GM10248 (cell line): ENCODE measurements at regions not wholly inside any gene's neighbourhood (a gene's known extent, or its start where the extent isn't known, plus 50 kb on each side); places are given as distances from the start of the nearest gene placed in this dataset.
"Not testable (repeated sequence)": the region's sequence is repeated elsewhere in the genome, so short reads cannot be mapped to it uniquely, and the experiment has no call there.

Experiments
- CTCF ChIA-PET: fragments of 300-600 bp; sonication (Branson Sonifier 250); formaldehyde crosslinking; extraction: SDS; loops from one replicate; lab custom pipeline; 2021; ENCODE audit warnings: antibody characterized with exemption; lab: Yijun Ruan, JAX
- POLR2A ChIA-PET: fragments of 350-650 bp; sonication (Branson Sonifier 250); formaldehyde crosslinking; extraction: SDS; loops from one replicate; lab custom pipeline; 2020; ENCODE audit warnings: antibody characterized with exemption; lab: Yijun Ruan, JAX
- DNase-seq: peaks from one replicate; pipeline ENCODE4 v3.0.0; 2012; ENCODE audit errors: extremely low spot score
- TF ChIP-seq, protein P1 (sequence below): IDR thresholded peaks from 2 replicates; pipeline ENCODE4 v1.5.1; 2012; ENCODE audit warnings: mild to moderate bottlenecking, low read depth; ENCODE audit errors: extremely low read depth, missing control alignments, control extremely low read depth

DNA sequence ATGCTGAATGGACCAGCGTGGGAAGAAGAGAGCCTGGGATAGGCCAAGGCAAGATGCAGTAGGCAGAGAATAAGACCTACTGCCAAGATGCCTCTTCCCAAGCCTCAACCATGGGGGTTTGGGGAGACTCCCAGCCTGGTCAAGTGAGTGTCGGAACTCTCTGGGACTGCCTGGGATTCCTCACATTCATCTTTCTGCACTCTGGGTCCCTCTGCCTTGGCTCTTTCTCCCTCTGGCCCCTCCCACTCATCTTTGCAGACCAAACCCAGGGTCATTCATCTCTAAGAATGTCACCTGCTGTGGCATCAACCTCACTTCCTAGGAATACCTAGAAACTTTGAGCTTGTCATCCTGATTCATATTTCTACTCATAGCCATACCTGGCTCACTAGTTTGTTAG lies 211.3 kb upstream of the HNRNPA3 start:
- DNase-seq, result no peak
- POLR2A ChIA-PET, result no interaction called here
- CTCF ChIA-PET, result interaction anchor here (0.9 to 1.8 kb wide), 4 partner anchors 15 to 163 kb away, joined by 3 read pairs; no protein-coding TSS in a partner anchor
- TF ChIP-seq, protein P1, sequence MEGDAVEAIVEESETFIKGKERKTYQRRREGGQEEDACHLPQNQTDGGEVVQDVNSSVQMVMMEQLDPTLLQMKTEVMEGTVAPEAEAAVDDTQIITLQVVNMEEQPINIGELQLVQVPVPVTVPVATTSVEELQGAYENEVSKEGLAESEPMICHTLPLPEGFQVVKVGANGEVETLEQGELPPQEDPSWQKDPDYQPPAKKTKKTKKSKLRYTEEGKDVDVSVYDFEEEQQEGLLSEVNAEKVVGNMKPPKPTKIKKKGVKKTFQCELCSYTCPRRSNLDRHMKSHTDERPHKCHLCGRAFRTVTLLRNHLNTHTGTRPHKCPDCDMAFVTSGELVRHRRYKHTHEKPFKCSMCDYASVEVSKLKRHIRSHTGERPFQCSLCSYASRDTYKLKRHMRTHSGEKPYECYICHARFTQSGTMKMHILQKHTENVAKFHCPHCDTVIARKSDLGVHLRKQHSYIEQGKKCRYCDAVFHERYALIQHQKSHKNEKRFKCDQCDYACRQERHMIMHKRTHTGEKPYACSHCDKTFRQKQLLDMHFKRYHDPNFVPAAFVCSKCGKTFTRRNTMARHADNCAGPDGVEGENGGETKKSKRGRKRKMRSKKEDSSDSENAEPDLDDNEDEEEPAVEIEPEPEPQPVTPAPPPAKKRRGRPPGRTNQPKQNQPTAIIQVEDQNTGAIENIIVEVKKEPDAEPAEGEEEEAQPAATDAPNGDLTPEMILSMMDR, result no peak

DNA sequence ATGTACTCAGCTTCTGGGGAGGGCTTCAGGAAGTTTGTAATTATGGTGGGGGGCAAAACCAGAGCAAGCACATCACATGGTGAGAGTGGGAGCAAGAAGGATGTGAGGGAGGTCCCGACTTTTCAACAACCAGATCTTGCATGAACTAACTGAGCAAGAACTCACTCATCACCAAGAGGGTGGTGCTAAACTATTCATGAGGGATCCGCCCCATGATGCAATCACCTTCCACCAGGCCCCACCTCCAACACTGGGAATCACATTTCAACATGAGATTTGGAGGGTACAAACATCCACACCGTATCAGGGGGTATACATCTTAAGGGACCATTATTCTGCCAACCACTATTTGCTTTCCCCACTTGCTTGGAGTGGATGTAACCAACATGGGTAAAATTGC lies 209.6 kb upstream of the HNRNPA3 start:
- DNase-seq, result no peak
- TF ChIP-seq, protein P1, result no peak
- ChIA-PET POLR2A (no interaction called here), CTCF (interaction anchor here (1.4 kb wide), 1 partner anchor 8 kb away, joined by 3 read pairs; no protein-coding TSS in a partner anchor)

- CTCF ChIA-PET, result interaction anchor here (2.5 kb wide), 1 partner anchor 18 kb away, joined by 8 read pairs; no protein-coding TSS in a partner anchor
- POLR2A ChIA-PET, result not testable (repeated sequence)
Observed at GRCh38 chr2:177007726-177008125, 204.9 kb upstream of the HNRNPA3 start.

DNA sequence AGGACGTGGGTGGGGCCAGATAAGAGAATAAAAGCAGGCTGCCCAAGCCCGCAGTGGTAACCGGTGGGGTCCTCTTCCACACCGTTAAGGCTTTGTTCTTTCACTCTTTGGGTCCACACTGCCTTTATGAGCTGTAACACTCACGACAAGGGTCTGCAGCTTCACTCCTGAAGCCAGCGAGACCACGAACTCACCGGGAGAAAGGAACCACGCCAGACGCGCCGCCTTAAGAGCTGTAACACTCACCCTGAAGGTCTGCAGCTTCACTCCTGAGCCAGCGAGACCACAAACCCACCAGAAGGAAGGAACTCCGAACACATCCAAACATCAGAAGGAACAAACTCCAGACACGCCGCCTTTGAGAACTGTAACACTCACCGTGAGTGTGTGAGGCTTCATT lies 203.9 kb upstream of the HNRNPA3 start:
- CTCF ChIA-PET, result interaction anchor here (1.0 to 2.5 kb wide), 2 partner anchors 17 to 28 kb away, joined by 3 to 8 read pairs; no protein-coding TSS in a partner anchor
- DNase-seq, POLR2A ChIA-PET: not testable (repeated sequence)

More at GRCh38 chr2:177007726-177008125, 204.9 kb upstream of the HNRNPA3 start:
- DNase-seq, result not testable (repeated sequence)

GRCh38 chr2:177010146-177010545 lies 202.4 kb upstream of the HNRNPA3 start:
- TF ChIP-seq, protein P1, result no peak
- DNase-seq, result no peak
- CTCF ChIA-PET, result interaction anchor here (1.1 to 2.5 kb wide), 2 partner anchors 9 to 15 kb away, joined by 3 to 8 read pairs; no protein-coding TSS in a partner anchor
- POLR2A ChIA-PET, result no interaction called here

DNA sequence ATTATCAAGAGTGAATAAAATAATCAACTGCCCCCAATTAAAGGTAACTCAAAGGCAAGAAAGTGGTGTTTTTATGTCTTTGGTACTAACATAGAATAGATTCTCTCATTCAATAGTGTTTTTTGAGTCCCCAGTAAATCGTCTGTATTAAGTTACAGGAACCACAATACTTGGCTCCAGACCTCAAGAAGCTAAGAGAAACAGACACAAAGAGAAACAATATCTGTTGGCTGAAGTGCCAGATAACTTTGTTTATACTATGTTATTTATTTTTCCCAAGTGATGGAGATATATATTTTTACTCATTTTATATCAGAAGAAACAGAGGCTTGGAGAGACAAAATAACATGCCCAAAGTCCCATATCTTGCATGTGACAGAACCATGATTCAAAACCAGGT lies 201.7 kb upstream of the HNRNPA3 start:
- TF ChIP-seq, protein P1, result no peak
- ChIA-PET POLR2A (no interaction called here), CTCF (interaction anchor here (1.1 kb wide), 1 partner anchor 9 kb away, joined by 3 read pairs; no protein-coding TSS in a partner anchor)
- no peak for DNase-seq

GRCh38 chr2:177014946-177015345 lies 197.6 kb upstream of the HNRNPA3 start:
- CTCF ChIA-PET, result interaction anchor here (1.0 to 1.4 kb wide), 2 partner anchors 10 to 27 kb away, joined by 3 to 8 read pairs; no protein-coding TSS in a partner anchor
- DNase-seq, result no peak
- TF ChIP-seq, protein P1, result no peak
- POLR2A ChIA-PET, result no interaction called here

- DNase-seq, result no peak
- ChIA-PET CTCF (interaction anchor here (1.0 to 1.4 kb wide), 3 partner anchors 9 to 27 kb away, joined by 3 to 8 read pairs (median 3); no protein-coding TSS in a partner anchor), POLR2A (no interaction called here)
- TF ChIP-seq, protein P1, result no peak
Observed at GRCh38 chr2:177015356-177015923, 197.2 kb upstream of the HNRNPA3 start.
